HG02759 (cell line): ENCODE measurements at regions not wholly inside any gene's neighbourhood (a gene's known extent, or its start where the extent isn't known, plus 50 kb on each side); places are given as distances from the start of the nearest gene placed in this dataset.

Source experiments
- ATAC-seq: cut with Tn5 transposase; IDR thresholded peaks from one replicate; pipeline ENCODE4 v1.9.1; 2021; ENCODE audit warnings: mild to moderate bottlenecking, moderate library complexity; ENCODE audit not compliant: unreplicated experiment

DNA sequence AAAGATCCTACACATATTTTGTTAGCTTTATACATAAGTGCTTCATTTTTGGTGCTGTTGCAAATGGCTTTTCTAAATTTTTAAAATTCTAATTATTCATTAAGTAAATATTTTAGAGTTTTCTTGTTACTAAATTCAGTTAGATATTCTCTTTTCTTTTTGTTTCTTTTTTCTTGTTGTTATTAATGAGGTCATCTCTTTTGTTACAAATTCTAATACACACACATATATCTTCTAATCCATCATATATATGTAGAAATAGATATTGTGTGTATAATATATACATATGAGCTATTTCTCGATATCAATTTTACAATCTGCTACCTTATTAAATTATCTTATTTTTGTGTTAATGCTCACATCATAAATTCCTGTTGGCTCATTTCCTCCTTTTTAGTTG is 255.9 kb downstream of the GALR1 start:
- ATAC-seq, result no peak

DNA sequence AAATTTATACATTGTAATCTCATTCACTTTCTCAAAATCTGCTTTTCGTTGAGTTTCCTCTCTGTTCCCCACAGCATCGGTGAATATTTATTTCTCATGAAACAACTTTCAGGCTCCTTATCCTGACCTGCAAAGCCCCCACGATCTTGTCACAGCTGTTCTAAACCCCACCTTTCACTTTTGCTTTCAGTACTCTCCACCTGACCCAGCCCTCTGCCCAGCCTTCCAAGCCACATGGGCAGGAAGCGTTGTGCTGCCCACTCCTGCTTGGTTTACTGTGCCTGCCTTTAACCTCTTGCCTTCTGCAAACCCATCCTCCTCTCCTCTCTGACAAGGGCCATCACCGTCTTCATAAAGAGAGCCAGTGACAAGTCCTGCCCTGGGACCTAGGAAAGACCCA is 262.5 kb downstream of the GALR1 start:
- no peak for ATAC-seq

GRCh38 chr18:77517901-77518300 is 268.3 kb downstream of the GALR1 start:
- no peak for ATAC-seq

- no peak for ATAC-seq
These were observed 271.1 kb downstream of the GALR1 start for GRCh38 chr18:77520767-77521166.

- ATAC-seq, result no peak
These were observed 272.5 kb downstream of the GALR1 start for GRCh38 chr18:77522051-77522675.

DNA sequence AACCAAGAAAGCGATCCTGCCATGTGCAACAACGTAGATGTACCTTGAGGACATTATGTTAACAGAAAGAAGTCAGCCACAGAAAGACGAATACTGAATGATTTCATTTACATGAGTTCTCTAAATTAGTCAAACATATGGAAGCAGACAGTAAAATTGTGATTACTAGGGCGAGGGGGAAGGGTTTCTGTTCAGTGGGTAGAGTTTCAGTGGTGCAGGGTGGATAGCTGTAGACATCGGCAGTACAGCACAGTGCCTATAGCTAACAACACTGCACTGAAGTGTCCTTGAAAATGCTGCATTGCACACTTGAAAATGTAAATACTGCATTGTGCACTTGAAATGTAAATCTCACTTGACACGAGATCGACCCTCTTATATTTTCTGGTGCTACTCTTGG is 275.3 kb downstream of the GALR1 start:
- no peak for ATAC-seq

- ATAC-seq, result no peak
These were observed 277.3 kb downstream of the GALR1 start for GRCh38 chr18:77526962-77527361.

GRCh38 chr18:77528872-77529271 is 279.2 kb downstream of the GALR1 start:
- no peak for ATAC-seq

DNA sequence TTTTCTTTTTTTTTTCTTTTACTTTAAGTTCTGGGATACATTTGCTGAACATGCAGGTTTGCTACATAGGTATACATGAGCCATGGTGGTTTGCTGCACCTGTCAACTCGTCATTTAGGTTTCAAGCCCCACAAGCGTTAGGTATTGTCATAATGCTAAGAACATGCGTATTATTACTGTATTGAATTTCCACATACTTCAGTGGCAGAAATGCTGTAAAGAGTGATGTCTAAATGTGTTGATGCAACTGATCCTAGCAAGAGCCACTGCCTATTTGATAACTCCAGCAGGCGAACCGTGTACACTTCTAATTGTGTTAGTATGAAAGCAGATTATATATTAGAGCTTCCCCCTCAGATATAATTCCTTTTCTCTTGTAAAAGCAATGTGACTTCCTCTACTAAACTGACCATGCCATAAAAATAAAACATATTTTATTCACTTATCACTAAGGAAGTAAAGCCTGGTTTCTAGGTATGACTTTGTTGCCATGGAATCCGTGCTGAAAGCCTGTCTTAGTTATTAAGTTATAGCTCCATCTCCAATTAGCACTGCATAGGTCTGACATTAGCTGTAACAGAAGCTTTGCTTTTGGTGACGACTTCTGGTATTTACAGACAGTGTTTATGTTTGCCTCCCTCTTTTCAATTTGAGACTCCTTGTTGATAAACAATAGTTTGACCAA is 280.0 kb downstream of the GALR1 start:
- no peak for ATAC-seq

DNA sequence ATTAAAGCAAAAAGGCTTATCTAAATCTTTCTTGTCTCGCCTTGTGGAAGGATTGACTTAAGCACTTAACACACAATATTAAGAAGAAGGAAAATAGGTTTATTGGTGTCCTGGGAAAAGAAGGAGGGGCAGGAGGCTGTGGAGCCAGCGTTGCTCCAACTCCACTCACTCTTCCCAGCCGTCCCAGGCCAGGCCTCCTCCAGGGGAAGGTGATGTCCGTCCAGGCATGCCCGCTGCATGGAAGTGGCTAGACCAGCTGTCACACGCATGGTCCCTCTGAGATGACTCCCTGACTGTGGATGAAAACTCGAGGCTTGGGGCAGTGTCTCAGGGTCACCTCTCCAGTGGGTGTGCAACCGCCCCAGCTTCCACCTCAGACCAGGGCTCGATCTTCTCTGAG is 281.1 kb downstream of the GALR1 start:
- ATAC-seq, result no peak

GRCh38 chr18:77539860-77540259 is 290.2 kb downstream of the GALR1 start:
- no peak for ATAC-seq

DNA sequence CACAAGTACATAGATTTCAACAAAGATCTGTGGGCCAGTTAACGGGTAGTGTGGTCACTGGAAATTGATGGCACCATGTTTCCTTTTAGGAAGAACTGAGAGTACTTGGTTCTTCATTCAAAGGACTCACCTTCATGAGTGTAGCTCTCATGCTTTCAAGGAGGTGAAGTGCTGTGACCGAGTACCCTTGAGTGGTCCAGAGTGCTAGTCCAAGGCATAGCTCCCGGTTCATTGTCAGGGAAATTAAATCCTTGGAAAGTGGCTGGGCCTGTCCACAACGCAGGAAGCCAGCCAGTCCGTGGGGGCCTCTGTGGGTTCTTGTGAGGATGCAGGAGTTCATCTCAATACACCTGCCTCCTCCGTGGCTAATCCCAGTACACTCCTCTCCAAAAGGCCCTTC is 295.1 kb downstream of the GALR1 start:
- no peak for ATAC-seq

DNA sequence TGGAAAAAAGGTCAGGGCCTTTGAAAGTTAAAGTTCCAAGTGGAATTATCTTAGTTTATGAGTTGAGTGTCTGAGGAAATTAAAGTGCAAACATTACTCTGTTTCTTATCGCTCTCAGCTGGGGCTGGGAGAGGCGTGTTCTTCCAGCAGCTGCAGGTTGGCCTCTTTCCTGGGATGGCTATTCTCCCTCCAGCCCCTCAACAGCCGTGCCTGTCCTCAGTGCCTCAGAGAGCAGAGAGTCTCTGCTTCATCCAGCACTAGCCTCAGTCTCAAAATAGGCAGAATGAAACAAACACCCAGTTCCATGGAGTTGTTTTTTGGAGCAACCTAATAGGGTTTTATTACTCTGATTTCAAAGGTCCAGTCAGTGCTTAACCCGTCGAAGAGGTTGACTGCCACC is 298.1 kb downstream of the GALR1 start:
- ATAC-seq, result no peak

DNA sequence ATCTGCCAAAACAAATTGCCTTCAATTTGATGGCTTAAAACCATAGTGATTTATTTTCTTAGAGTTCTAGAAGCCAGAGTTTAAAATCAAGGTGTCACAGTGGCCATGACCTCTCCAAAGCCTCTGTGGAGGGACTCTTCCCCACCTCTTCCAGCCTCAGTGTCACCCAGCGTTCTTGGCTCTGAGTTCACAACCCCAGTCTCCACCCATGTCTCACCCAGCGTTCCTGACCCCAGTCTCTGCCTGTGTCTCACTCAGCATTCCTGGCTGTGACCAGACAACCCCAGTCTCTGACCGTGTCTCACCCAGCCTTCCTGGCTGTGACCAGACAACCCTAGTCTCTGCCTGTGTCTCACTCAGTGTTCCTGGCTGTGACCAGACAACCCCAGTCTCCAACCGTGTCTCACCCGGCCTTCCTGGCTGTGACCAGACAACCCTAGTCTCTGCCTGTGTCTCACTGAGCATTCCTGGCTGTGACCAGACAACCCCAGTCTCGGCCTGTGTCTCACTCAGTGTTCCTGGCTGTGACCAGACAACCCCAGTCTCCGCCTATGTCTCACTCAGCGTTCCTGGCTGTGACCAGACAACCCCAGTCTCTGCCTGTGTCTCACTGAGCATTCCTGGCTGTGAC is 299.3 kb downstream of the GALR1 start:
- ATAC-seq, result no peak

DNA sequence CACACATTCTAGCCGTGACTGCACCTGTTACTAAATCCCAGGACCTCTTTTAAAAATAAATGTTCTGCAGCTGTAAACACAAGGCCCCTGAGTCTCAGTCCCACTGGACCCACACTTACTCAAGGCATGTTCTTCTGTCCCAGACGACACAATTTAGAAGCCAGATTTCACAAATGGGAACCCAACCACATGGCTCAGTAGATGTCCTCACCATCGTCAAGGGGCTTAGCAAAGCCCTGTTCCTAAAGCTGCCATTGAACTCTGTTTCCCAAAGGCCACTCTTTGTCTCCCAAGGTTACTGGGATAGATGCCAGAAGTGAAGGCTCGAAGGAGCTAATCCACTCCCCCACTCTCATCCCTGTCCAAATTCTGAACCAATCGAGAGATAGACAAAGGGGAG is 301.0 kb downstream of the GALR1 start:
- ATAC-seq, result no peak

- ATAC-seq, result no peak
These were observed 301.4 kb downstream of the GALR1 start for GRCh38 chr18:77551055-77551454.

DNA sequence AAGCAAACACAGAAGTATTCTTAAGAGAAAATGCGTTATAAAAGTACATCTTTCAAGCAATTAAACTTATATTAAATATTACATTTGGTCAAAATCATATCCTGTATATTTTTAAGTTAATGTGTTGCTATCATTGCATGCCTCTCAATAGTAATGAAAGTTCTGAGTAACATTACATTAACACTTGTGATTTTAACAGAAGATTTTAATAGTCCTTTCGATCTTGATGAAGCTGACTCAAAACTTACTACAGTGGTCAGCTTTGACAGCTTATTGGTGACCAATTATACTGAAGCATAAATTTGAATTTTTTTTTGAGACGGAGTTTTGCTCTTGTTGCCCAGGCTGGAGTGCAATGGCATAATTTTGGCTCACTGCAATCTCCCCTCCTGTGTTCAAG is 303.3 kb downstream of the GALR1 start:
- ATAC-seq, result no peak

DNA sequence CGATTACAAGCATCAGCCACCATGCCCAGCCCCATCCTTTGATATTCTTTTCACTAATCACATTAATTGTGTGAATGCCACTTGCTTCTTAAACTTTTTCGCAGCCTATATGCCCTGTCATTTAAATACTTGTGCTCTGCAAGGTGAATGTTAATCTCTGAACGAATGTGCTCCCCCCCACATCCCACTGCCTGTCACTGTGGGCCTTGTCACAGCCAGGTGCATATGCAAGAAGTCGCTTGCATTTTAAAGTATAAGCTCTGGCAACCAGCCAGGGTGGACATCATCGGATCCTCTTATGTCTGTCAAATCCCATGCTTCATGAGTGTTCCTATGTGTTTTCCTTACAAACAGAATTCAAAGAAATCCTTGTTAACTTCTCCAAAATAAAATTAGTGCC is 304.4 kb downstream of the GALR1 start:
- ATAC-seq, result no peak

DNA sequence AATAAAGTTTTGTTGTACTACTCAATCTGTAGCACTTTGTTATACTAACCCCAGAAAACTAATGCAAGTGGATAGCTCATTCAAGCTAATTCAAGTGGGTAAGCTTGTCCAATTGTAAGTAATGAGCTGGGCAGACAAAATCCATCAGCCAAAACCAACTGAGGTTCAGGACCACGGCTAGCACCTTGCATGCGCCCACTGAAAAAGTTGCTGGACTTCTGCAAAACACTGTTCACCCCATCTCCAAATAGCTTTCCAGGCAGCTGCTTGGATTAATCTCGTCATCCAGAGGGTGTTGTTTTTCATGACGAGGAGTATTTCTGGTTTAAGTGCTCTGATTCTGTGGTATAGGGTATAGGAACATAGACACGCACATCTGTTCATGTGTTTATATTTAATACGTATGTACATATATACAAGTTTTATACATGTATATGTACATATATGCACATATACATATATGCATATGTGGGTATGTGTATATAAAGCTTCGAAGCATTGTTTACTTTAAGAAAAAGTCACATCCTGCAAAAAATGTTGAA is 307.5 kb downstream of the GALR1 start:
- ATAC-seq, result no peak

DNA sequence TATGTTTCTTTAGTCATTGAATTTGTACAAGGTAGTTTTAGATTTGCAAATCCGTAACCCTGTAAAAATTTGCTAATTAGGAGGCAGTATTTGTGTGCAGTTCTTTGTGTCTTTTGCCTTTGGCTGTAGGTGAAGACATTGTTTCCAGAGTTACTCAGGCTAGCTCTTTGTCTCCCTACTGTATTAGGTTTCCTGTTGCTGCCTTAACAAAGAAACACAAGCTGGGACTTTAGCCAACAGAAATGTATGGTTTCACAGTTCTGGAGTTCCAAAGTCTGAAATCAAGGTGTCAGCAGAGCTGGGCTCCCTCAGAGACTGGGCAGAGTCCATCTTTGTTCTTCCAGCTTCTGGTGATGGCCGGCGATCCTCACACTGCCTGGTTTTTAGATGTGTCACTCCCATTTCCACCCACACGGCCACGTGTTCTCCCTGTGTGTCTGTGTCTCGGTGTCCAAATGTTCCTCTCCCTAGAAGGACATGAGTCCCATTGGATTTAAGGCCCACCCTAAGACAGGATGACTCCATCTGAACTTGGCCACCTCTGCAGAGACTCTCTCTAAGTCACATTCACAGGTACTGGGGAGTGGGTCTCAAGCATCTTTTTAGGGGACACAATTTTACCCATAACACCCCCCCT is 309.7 kb downstream of the GALR1 start:
- no peak for ATAC-seq

DNA sequence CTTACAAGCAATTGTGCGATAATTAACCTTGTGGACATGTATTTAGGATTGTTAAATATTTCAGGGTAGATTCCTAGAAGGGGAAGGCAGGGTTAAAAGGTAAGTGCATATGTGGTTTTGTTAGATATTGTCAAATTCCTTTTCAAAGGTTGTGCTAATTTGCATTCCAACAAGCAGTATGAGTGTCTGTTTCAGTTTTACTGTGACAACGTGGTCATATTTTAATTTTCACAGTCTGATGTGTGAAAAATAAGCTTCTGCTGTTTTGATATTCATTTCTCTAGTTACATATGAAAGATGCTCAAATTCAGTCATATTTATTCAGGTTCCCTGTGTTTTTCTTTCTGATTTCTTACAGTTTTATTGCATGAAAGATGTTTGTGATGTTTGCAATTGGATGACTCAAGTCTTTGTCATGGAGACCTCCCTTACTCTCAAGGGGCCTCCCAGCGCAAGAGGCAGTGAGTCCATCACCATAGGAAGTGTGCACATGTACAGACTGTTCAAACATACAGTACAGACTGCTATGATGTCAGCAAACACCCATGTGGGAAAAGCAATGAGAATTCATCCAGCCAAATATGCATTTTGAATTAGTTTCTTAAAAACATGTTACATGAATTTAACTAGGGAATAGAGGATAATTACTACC is 310.8 kb downstream of the GALR1 start:
- ATAC-seq, result peak; percentile 80
